ENCODE measurements at regions not wholly inside any gene's neighbourhood (a gene's known extent, or its start where the extent isn't known, plus 50 kb on each side); places are given as distances from the start of the nearest gene placed in this dataset.

DNA sequence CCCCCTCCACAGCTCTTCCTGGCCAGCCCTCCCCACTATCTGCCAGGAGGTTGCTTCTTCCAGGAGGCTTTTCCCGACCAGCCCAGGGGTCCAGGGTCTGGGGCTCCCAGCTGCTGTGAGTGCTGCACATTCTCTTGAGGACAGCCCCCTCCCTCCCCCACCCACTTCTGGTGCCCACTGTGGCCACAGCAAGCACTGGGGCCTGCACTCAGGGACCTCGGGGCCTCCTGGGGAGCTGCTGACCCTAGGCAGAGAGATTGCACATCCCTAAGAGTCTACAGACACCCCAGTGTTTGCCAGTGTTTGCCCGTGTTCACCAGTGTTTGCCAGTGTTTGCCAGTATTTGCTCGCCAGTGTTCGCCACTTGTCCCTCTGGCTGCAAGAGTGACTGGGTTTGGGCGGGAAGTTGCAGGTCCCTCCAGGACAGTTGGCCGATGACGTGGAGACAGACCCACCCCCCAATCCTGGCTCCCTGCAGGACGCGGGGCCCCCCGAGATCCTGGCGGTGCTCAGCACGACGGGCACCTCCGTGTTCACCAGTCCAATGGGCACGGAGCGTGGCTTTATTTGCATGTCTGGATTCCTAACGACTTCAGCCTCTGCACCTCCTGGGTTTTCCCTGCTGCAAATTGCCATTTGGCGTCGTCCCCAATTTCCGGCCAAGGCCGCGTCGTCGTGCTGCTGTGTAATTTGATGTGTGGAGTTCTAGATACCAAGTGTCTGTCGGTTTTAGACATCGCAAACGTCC is 87.5 kb upstream of the NKX1-1 start:
- TF ChIP-seq, protein P1, sequence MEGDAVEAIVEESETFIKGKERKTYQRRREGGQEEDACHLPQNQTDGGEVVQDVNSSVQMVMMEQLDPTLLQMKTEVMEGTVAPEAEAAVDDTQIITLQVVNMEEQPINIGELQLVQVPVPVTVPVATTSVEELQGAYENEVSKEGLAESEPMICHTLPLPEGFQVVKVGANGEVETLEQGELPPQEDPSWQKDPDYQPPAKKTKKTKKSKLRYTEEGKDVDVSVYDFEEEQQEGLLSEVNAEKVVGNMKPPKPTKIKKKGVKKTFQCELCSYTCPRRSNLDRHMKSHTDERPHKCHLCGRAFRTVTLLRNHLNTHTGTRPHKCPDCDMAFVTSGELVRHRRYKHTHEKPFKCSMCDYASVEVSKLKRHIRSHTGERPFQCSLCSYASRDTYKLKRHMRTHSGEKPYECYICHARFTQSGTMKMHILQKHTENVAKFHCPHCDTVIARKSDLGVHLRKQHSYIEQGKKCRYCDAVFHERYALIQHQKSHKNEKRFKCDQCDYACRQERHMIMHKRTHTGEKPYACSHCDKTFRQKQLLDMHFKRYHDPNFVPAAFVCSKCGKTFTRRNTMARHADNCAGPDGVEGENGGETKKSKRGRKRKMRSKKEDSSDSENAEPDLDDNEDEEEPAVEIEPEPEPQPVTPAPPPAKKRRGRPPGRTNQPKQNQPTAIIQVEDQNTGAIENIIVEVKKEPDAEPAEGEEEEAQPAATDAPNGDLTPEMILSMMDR (IDR thresholded peaks at IDR 0.05; ENCODE audit: insufficient read depth, low read depth, low read length, missing control alignments) = no peak
- no peak for DNase-seq (ENCODE audit: low read depth)
- no peak overlapping the region for H3K4me3 ChIP-seq (ENCODE audit: low read length)

DNA sequence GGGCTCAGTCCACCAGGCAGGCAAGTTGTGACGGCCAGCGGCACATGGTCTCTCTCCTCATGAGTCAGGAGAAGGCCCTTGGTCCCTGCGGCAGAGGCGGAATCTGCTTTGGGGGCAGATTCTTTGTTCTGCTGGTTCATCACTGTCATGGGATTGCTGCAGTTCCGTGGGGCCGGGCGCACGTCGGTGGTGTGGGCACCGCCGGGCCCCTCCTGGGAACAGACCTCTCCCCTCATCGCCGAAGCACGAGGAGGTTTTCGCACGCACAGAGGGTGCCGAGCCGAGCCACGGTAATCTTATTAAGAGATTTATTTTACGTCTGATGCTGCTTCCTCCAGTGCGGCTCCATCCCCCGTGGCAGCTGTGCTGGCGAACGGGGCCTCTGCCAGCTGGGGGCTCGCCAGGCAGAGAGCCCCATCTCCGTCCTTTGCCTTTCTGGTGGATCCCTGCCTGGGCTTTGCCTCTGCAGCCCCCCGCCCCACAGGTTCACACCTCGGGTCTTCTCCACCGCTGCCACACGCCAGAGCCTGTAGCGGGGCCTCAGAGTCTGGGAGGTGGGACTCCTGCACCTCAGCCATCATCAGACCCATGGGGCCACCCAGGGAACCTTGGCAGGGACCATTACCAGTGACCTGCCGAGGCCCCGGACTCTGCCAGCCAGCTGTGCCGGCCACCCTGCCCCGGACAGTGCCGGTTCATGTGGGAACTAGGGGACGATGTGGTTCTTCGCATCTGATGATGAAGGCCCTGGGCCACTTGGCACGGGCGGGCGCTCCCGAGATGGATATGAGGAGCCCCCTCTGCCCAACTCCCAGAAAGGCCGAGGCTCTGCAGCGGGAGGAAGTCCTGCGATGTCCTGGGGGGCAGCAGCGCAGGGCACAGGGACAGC is 86.7 kb upstream of the NKX1-1 start:
- no peak overlapping the region for H3K4me3 ChIP-seq (ENCODE audit: low read length)
- TF ChIP-seq, protein P1 (IDR thresholded peaks at IDR 0.05; ENCODE audit: insufficient read depth, low read depth, low read length, missing control alignments) = no peak
- DNase-seq (ENCODE audit: low read depth) = no peak

DNA sequence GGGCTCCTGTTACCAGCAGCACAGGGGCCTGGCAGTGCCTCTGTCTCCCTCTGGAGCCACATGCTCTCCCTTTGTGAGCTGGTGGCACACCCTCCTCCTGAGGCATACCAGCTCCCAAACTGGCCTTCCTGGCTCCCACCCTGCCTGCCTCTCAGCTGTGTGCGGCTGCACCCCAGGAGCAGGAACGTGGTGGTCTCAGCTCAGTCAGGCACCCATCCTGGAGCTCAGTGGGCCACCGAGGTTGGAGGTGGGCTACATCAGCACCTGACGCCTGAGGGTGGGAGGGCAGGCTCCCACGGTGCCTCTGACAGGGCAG is 85.9 kb upstream of the NKX1-1 start:
- H3K4me3 ChIP-seq (ENCODE audit: low read length) = no peak overlapping the region
- TF ChIP-seq, protein P1 (IDR thresholded peaks at IDR 0.05; ENCODE audit: insufficient read depth, low read depth, low read length, missing control alignments) = no peak
- DNase-seq (ENCODE audit: low read depth) = no peak

DNA sequence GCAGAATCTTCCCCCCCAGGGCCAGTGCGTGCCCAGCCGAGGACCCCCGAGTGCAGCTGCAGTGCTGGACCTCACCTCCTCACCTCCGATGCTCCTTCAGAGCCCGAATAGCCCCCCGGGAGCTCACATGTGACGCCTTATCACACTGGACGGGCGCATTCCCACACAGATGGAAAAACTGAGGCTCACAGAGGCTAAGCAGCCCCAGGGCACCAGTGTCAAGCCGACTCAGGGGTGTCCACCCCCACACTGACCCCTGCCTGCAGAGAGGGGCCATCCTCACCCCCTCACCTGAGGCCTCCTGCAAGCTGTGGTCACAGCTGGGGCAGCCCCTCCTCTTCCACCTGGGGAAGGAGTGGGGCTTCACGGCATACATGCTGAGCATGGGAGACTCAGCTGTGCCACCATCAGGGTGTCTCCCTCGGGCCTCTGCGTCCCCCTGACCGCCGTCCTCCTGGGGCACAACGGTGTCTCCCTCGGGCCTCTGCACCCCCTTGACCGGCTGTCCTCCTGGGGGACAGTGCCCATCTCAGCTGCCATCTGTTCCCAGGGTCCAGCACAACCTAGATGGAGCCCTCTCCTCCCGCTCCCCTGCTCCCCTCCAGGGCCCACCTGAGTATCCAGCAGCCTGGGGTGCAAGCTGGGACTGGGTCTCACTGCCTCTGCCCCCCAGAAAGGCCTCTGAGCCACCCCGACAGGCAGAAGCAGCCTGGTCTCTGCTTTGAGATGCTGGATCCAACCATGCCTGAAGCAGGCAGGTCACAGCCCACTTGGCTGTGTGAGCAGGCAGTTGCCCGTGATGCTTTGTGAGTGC is 85.3 kb upstream of the NKX1-1 start:
- no peak for DNase-seq (ENCODE audit: low read depth)
- no peak overlapping the region for H3K4me3 ChIP-seq (ENCODE audit: low read length)
- TF ChIP-seq, protein P1 (IDR thresholded peaks at IDR 0.05; ENCODE audit: insufficient read depth, low read depth, low read length, missing control alignments) = no peak

DNA sequence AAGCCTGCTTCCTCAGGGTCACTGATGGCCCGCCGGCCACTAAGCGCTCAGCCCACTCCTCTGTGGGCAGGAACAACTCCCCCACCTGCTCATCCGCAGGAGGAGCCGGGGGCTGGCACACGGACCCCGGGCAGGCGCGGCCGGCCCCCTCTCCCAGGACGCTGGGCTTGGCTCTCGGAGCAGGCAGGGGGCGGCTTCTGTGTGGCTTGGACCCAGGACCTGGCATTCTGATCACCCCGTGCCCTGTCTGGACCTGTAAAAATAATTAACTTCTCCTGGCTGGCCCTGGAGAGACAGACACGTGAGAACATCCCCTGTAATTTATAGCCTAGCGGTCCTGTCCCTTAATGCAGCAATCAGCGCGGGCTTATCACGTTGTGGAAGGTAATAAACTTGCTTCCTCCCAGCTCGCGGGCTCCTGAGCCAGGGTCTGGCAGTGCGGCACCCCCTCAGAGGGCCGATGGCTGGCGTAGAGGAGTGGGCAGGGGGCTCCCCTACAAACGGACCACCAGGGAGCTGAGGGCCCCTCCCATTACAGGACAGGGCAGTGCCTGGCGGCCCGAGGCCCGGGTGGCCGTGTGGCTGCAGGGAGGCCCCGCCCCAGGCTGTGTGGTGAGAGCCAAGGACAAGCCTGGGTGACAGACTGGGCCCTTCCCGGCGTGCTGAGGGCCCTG is 84.5 kb upstream of the NKX1-1 start:
- TF ChIP-seq, protein P1 (IDR thresholded peaks at IDR 0.05; ENCODE audit: insufficient read depth, low read depth, low read length, missing control alignments) = no peak
- H3K4me3 ChIP-seq (ENCODE audit: low read length) = no peak overlapping the region
- no peak for DNase-seq (ENCODE audit: low read depth)

DNA sequence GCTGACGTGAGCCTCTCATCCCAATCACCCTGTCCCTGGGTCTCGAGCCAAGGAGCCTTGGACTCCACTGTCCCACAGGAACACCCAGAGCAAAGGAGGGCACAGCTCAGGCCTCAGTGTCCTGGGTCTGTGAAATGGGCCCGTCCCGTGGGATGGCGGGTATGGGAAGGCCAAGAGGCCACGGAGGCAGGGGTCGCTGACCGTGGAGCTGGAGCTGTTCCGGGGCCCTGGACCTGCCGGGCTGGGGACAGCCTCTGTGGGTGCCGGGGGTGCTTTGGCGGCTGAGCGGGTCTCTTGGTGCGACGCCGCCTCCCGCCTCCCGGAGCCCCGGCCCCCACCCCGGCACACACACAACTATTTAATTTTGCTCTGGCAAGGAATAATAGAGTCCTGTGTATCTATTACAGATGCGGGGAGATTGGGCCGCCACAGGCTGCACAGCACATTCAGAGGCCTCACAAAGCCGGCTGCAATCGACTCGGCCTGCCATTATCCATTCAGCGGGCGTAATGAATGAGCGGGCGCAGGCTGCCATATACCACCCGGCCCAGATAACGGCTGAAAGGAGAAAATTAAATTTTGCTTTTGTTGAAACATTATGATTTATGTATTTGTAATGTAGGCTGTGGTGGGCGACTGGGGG is 83.9 kb upstream of the NKX1-1 start:
- TF ChIP-seq, protein P1 (IDR thresholded peaks at IDR 0.05; ENCODE audit: insufficient read depth, low read depth, low read length, missing control alignments) = no peak
- DNase-seq (ENCODE audit: low read depth) = no peak
- H3K4me3 ChIP-seq (ENCODE audit: low read length) = no peak overlapping the region
